ENCODE measurements at regions not wholly inside any gene's neighbourhood (a gene's known extent, or its start where the extent isn't known, plus 50 kb on each side); places are given as distances from the start of the nearest gene placed in this dataset.

- no peak for TF ChIP-seq POLR2A (IDR thresholded peaks at IDR 0.05)
- no peak for TF ChIP-seq CTCF (IDR thresholded peaks at IDR 0.05)
Observed at GRCh38 chr14:71322655-71323250, 415.5 kb downstream of the PCNX1 start.

Measured in lower leg skin (tissue), 3 donors.